Calu3 (cell line): ENCODE measurements at regions not wholly inside any gene's neighbourhood (a gene's known extent, or its start where the extent isn't known, plus 50 kb on each side); places are given as distances from the start of the nearest gene placed in this dataset.

ENCODE experiments used
- BruUV-seq: library from RNA; stranded (reverse); fragments of 400-500 nt; replicated peaks from 2 replicates; lab custom pipeline; 2021; lab: Mats Ljungman, UMichigan
- CTCF ChIA-PET: fragments of 300-600 bp; sonication (Branson Sonifier 250); formaldehyde crosslinking; loops from one replicate; lab custom pipeline; 2022; ENCODE audit warnings: antibody characterized with exemption; lab: Charles Lee
- DNase-seq: peaks from one replicate; pipeline ENCODE4 v3.0.0; 2022
- H3K27ac Mint-ChIP-seq: one replicate; pipeline ENCODE4 v1.8.0; 2022; ENCODE audit warnings: mixed read lengths; ENCODE audit not compliant: unreplicated experiment
- H3K27me3 Mint-ChIP-seq: one replicate; pipeline ENCODE4 v1.8.0; 2022; ENCODE audit warnings: mixed read lengths; ENCODE audit not compliant: unreplicated experiment
- H3K36me3 Mint-ChIP-seq: one replicate; pipeline ENCODE4 v1.8.0; 2022; ENCODE audit warnings: mild to moderate bottlenecking, moderate library complexity, mixed read lengths; ENCODE audit not compliant: insufficient read depth, unreplicated experiment
- H3K4me1 Mint-ChIP-seq: one replicate; pipeline ENCODE4 v1.8.0; 2022; ENCODE audit warnings: mild to moderate bottlenecking, low read depth, mixed read lengths; ENCODE audit not compliant: unreplicated experiment
- H3K4me3 Mint-ChIP-seq: one replicate; pipeline ENCODE4 v1.8.0; 2022; ENCODE audit warnings: mild to moderate bottlenecking, low read depth, moderate library complexity, mixed read lengths; ENCODE audit not compliant: unreplicated experiment
- H3K9me3 Mint-ChIP-seq: one replicate; pipeline ENCODE4 v1.8.0; 2022; ENCODE audit warnings: low read depth, mixed read lengths; ENCODE audit not compliant: unreplicated experiment
- intact Hi-C: fragments of 100-400 bp; cut with micrococcal nuclease; formaldehyde crosslinking; loops from one replicate; pipeline ENCODE4 v1.10.0; 2022; ENCODE audit not compliant: unreplicated experiment
- TF ChIP-seq, protein P1 (sequence below): fragments of 200-600 bp; IDR thresholded peaks from one replicate; pipeline ENCODE4 v1.8.0; 2022; ENCODE audit warnings: antibody characterized with exemption; ENCODE audit not compliant: unreplicated experiment

- BruUV-seq: no TSS peak
- H3K27me3 Mint-ChIP-seq: no peaks in the 10 kb centered on the region
- peaks cover 8% of the 10 kb centered on the region for H3K9me3 Mint-ChIP-seq
- H3K4me1 Mint-ChIP-seq: no peaks in the 10 kb centered on the region
- CTCF ChIA-PET: no interaction called here
- intact Hi-C loops: no loop called here
- TF ChIP-seq, protein P1, sequence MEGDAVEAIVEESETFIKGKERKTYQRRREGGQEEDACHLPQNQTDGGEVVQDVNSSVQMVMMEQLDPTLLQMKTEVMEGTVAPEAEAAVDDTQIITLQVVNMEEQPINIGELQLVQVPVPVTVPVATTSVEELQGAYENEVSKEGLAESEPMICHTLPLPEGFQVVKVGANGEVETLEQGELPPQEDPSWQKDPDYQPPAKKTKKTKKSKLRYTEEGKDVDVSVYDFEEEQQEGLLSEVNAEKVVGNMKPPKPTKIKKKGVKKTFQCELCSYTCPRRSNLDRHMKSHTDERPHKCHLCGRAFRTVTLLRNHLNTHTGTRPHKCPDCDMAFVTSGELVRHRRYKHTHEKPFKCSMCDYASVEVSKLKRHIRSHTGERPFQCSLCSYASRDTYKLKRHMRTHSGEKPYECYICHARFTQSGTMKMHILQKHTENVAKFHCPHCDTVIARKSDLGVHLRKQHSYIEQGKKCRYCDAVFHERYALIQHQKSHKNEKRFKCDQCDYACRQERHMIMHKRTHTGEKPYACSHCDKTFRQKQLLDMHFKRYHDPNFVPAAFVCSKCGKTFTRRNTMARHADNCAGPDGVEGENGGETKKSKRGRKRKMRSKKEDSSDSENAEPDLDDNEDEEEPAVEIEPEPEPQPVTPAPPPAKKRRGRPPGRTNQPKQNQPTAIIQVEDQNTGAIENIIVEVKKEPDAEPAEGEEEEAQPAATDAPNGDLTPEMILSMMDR: no peak
- DNase-seq: no peak
- no peaks in the 10 kb centered on the region for H3K36me3 Mint-ChIP-seq
- no peak overlapping the region for H3K4me3 Mint-ChIP-seq
- no peak overlapping the region for H3K27ac Mint-ChIP-seq
Measured at GRCh38 chr5:165175041-165175440, 1669.6 kb downstream of the MAT2B start.

GRCh38 chr5:165184183-165184582 is 1678.8 kb downstream of the MAT2B start:
- H3K9me3 Mint-ChIP-seq: peaks cover 12% of the 10 kb centered on the region
- intact Hi-C loops: no loop called here
- no peaks in the 10 kb centered on the region for H3K36me3 Mint-ChIP-seq
- DNase-seq: no peak
- no peaks in the 10 kb centered on the region for H3K27me3 Mint-ChIP-seq
- no peak overlapping the region for H3K4me3 Mint-ChIP-seq
- no TSS peak for BruUV-seq
- TF ChIP-seq, protein P1: no peak
- H3K27ac Mint-ChIP-seq: no peak overlapping the region
- CTCF ChIA-PET: no interaction called here
- H3K4me1 Mint-ChIP-seq: no peaks in the 10 kb centered on the region

DNA sequence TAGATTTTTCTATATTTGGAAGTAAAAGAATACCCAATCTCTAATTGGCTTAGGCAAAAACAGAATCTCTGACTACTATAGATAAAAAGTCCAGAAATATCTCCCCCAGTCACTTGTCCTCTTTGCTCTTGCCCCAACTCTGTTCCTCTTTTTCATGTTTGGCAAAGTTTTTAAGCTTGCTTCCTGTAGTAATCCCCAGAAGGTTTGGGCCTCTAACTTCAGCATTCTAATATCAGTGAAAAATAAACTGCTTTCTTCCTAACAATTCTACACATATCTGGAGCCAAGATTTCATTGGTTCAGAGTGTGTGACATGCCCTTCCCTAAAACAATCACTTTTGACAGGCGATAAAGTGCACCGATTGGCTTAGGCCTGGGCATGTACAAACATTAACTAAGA is 1680.3 kb downstream of the MAT2B start:
- H3K4me3 Mint-ChIP-seq: no peak overlapping the region
- peaks cover 12% of the 10 kb centered on the region for H3K9me3 Mint-ChIP-seq
- intact Hi-C loops: no loop called here
- no peaks in the 10 kb centered on the region for H3K36me3 Mint-ChIP-seq
- no peak for DNase-seq
- TF ChIP-seq, protein P1: no peak
- H3K27me3 Mint-ChIP-seq: no peaks in the 10 kb centered on the region
- no peak overlapping the region for H3K27ac Mint-ChIP-seq
- H3K4me1 Mint-ChIP-seq: no peaks in the 10 kb centered on the region
- no TSS peak for BruUV-seq
- CTCF ChIA-PET: interaction anchor here (0.6 kb wide), 1 partner anchor 975 kb away, joined by 3 read pairs; no protein-coding TSS in a partner anchor

DNA sequence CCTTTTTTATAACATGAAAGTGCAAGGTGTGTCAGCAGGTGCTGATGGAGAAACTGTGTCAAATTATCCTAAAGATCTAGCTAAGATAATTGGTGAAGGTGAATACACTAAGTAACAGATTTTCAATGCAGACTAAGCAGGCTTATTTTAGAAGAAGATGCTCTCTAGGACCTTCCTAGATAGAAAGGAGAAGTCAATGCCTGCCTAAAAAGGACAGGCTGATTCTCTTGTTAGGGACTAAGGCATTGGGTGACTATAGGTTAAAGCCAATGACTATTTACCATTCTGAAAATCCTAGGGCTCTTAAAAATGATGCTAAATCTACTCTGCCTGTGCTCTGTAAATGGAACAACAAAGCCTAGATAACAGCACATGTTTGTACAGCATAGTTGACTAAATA is 1682.4 kb downstream of the MAT2B start:
- CTCF ChIA-PET: interaction anchor here (0.6 kb wide), 1 partner anchor 1609 kb away, joined by 3 read pairs; no protein-coding TSS in a partner anchor
- Mint-ChIP-seq H3K36me3 (no peaks in the 10 kb centered on the region), H3K27me3 (no peaks in the 10 kb centered on the region), H3K27ac (no peak overlapping the region), H3K9me3 (peaks cover 12% of the 10 kb centered on the region), H3K4me3 (no peak overlapping the region), H3K4me1 (no peaks in the 10 kb centered on the region)
- no peak for DNase-seq
- TF ChIP-seq, protein P1: no peak
- intact Hi-C loops: no loop called here
- no TSS peak for BruUV-seq
